Activated T-helper 2 cell treated with anti-CD3 and anti-CD28 coated beads, Interferon-gamma antibody, Interleukin-2, Interleukin-4, amounts not matched to agents 10 μg/mL and 5 μg/mL and 100 μg/mL, durations not matched to agents 14 hours and 24 hours and 36 hours (primary cell): ENCODE measurements at regions not wholly inside any gene's neighbourhood (a gene's known extent, or its start where the extent isn't known, plus 50 kb on each side); places are given as distances from the start of the nearest gene placed in this dataset.
"Not testable (repeated sequence)": the region's sequence is repeated elsewhere in the genome, so short reads cannot be mapped to it uniquely, and the experiment has no call there.

Experiments used
- DNase-seq: peaks from one replicate; pipeline ENCODE4 v3.0.0; 2021; ENCODE audit warnings: low spot score
- H3K27ac Mint-ChIP-seq: one replicate; pipeline ENCODE4 v1.8.0; 2021; ENCODE audit warnings: mixed read lengths
- H3K27me3 Mint-ChIP-seq: one replicate; pipeline ENCODE4 v1.8.0; 2021; ENCODE audit warnings: low read depth, mixed read lengths
- H3K36me3 Mint-ChIP-seq: one replicate; pipeline ENCODE4 v1.8.0; 2021; ENCODE audit warnings: low read depth, mixed read lengths
- H3K4me1 Mint-ChIP-seq: one replicate; pipeline ENCODE4 v1.8.0; 2021; ENCODE audit warnings: low read depth, mixed read lengths
- H3K4me3 Mint-ChIP-seq: one replicate; pipeline ENCODE4 v1.8.0; 2021; ENCODE audit warnings: low read depth, mild to moderate bottlenecking, moderate library complexity, mixed read lengths
- H3K9me3 Mint-ChIP-seq: one replicate; pipeline ENCODE4 v1.8.0; 2021; ENCODE audit warnings: mixed read lengths
- intact Hi-C: fragments of 100-400 bp; cut with micrococcal nuclease; formaldehyde crosslinking; loops from one replicate; pipeline ENCODE4 v1.15.1; 2023

DNA sequence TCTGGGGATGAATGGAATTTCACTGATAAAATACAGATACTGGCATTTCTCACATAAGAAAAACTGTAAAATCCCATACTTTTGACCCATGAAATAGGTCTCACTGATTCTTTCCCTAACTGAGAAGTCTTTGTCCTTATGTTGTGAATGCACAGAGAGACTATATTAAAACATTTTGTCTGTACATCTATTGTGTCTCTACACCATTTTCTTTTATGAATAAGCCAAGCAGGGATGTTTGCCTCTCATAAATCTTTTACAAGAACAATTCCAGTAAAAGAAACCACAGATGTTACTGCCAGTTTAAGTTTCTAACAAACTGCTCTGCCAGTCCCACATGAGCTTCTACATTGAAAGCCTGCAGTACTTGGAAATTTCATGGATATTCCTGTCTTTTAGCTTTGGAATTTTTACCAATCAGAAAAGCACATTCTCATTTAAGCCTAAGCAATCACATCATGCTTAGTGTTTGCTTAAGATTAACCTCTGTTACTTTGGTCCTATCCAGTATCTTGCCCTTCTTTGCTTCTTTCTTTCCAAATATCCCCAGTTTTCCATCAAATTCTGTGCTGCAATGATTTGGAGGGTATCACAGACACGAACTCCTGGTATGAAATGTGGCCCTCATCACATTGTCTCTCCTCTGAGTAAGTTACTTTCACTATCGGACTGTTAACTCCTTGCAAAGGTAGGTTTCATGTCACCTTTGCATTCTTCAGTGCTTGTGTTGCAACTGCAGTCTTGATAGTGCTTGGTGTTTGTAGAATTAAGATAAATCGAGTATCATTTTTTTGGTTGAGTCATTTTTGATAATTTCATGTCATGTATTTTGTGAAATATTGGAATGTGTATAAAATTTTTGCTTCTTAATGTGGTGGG, 415.1 kb upstream of the ADAMTSL1 start:
- Mint-ChIP-seq H3K4me3 (no peak overlapping the region), H3K4me1 (no peaks in the 10 kb centered on the region), H3K27me3 (no peaks in the 10 kb centered on the region), H3K27ac (no peak overlapping the region), H3K9me3 (no peaks in the 10 kb centered on the region), H3K36me3 (no peaks in the 10 kb centered on the region)
- intact Hi-C loops = no loop called here
- no peak for DNase-seq

- DNase-seq = no peak
- Mint-ChIP-seq H3K27me3 (no peaks in the 10 kb centered on the region), H3K4me3 (no peak overlapping the region), H3K9me3 (no peaks in the 10 kb centered on the region), H3K27ac (no peak overlapping the region), H3K36me3 (no peaks in the 10 kb centered on the region), H3K4me1 (no peaks in the 10 kb centered on the region)
- intact Hi-C loops = no loop called here
Measured at GRCh38 chr9:18059447-18059846, 414.5 kb upstream of the ADAMTSL1 start.

- no peaks in the 10 kb centered on the region for H3K27me3 Mint-ChIP-seq
- H3K4me3 Mint-ChIP-seq = no peak overlapping the region
- H3K9me3 Mint-ChIP-seq = peaks cover 3% of the 10 kb centered on the region
- no peaks in the 10 kb centered on the region for H3K4me1 Mint-ChIP-seq
- DNase-seq = no peak
- no peak overlapping the region for H3K27ac Mint-ChIP-seq
- intact Hi-C loops = no loop called here
- no peaks in the 10 kb centered on the region for H3K36me3 Mint-ChIP-seq
Measured at GRCh38 chr9:18060269-18060934, 413.6 kb upstream of the ADAMTSL1 start.

- intact Hi-C loops = no loop called here
- Mint-ChIP-seq H3K27ac (no peak overlapping the region), H3K9me3 (peaks cover 5% of the 10 kb centered on the region), H3K36me3 (no peaks in the 10 kb centered on the region), H3K27me3 (no peaks in the 10 kb centered on the region), H3K4me3 (no peak overlapping the region), H3K4me1 (no peaks in the 10 kb centered on the region)
- no peak for DNase-seq
Measured at GRCh38 chr9:18061332-18061731, 412.6 kb upstream of the ADAMTSL1 start.

- intact Hi-C loops = no loop called here
- Mint-ChIP-seq H3K4me1 (no peaks in the 10 kb centered on the region), H3K36me3 (no peaks in the 10 kb centered on the region), H3K27ac (no peak overlapping the region), H3K27me3 (no peaks in the 10 kb centered on the region), H3K9me3 (peaks cover 5% of the 10 kb centered on the region), H3K4me3 (no peak overlapping the region)
- DNase-seq = no peak
Measured at GRCh38 chr9:18061856-18062255, 412.1 kb upstream of the ADAMTSL1 start.

DNA sequence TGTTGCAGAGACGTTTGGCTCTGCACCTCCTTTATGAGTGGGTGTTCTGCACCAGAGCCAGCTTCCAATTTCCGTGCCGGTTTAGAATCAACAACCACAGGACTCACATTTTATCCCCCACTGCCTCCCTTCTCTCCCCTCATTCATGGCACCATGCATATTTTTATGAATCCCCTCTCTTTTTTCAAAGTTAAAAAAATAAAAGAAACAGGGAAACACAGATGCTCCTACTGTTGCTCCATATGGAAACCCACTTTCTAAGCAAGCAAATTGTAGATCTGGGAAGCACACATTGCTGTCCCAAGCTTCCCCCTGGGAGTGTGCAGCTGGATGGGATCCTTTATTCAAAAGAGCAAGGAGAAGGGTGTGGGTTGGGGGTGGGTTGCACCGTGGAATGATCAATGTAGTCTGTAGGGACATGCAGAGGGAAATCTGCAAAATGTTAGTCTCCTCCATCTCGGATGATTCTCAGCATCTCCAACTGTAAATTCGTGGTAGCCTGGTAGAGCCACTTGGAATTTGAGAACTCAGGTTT, 410.0 kb upstream of the ADAMTSL1 start:
- DNase-seq = no peak
- no peaks in the 10 kb centered on the region for H3K36me3 Mint-ChIP-seq
- no peak overlapping the region for H3K4me3 Mint-ChIP-seq
- intact Hi-C loops = no loop called here
- H3K27ac Mint-ChIP-seq = no peak overlapping the region
- peaks cover 5% of the 10 kb centered on the region for H3K9me3 Mint-ChIP-seq
- H3K27me3 Mint-ChIP-seq = no peaks in the 10 kb centered on the region
- no peaks in the 10 kb centered on the region for H3K4me1 Mint-ChIP-seq

- H3K9me3 Mint-ChIP-seq, H3K27me3 Mint-ChIP-seq, H3K27ac Mint-ChIP-seq, intact Hi-C loops, DNase-seq, H3K4me3 Mint-ChIP-seq, H3K4me1 Mint-ChIP-seq, H3K36me3 Mint-ChIP-seq: not testable (repeated sequence)
Measured at GRCh38 chr9:18066608-18067007, 407.3 kb upstream of the ADAMTSL1 start.

GRCh38 chr9:18067548-18068120, 406.3 kb upstream of the ADAMTSL1 start:
- no peak for DNase-seq
- Mint-ChIP-seq H3K4me1 (no peaks in the 10 kb centered on the region), H3K4me3 (no peak overlapping the region), H3K27ac (no peak overlapping the region), H3K27me3 (no peaks in the 10 kb centered on the region), H3K36me3 (no peaks in the 10 kb centered on the region), H3K9me3 (peaks cover 5% of the 10 kb centered on the region)
- intact Hi-C loops = no loop called here

- peaks cover 5% of the 10 kb centered on the region for H3K9me3 Mint-ChIP-seq
- H3K27ac Mint-ChIP-seq = no peak overlapping the region
- no peak overlapping the region for H3K4me3 Mint-ChIP-seq
- H3K27me3 Mint-ChIP-seq = no peaks in the 10 kb centered on the region
- no peak for DNase-seq
- intact Hi-C loops = no loop called here
- H3K4me1 Mint-ChIP-seq = no peaks in the 10 kb centered on the region
- no peaks in the 10 kb centered on the region for H3K36me3 Mint-ChIP-seq
Measured at GRCh38 chr9:18068900-18069299, 405.1 kb upstream of the ADAMTSL1 start.

GRCh38 chr9:18071651-18072060, 402.3 kb upstream of the ADAMTSL1 start:
- Mint-ChIP-seq H3K36me3 (no peaks in the 10 kb centered on the region), H3K4me1 (no peaks in the 10 kb centered on the region), H3K27me3 (no peaks in the 10 kb centered on the region), H3K27ac (no peak overlapping the region), H3K4me3 (no peak overlapping the region), H3K9me3 (no peaks in the 10 kb centered on the region)
- DNase-seq = no peak
- intact Hi-C loops = no loop called here

- no peak overlapping the region for H3K4me3 Mint-ChIP-seq
- no peak overlapping the region for H3K27ac Mint-ChIP-seq
- H3K36me3 Mint-ChIP-seq = no peaks in the 10 kb centered on the region
- no peaks in the 10 kb centered on the region for H3K27me3 Mint-ChIP-seq
- H3K4me1 Mint-ChIP-seq = no peaks in the 10 kb centered on the region
- intact Hi-C loops = no loop called here
- no peaks in the 10 kb centered on the region for H3K9me3 Mint-ChIP-seq
- no peak for DNase-seq
Measured at GRCh38 chr9:18073002-18073401, 401.0 kb upstream of the ADAMTSL1 start.

DNA sequence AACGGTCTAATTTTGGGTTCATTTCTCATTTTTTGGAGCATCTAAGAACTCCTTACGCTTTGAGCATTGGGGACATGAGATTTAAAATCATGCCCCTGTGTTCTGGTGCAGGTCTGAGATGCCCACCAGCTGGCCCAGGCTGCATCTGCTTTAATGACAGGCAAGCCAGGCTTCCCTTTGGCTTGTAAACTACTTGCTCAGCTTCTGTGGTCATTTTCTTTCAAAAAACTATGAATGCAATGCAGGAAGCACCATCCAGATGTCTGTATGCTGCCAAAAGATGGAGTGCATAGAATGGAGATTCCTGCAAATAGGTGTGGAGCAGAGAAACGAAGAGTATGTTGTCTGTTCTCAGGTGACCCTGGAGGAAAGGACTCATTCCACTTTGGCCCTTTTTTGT, 399.9 kb upstream of the ADAMTSL1 start:
- H3K36me3 Mint-ChIP-seq = no peaks in the 10 kb centered on the region
- no peaks in the 10 kb centered on the region for H3K9me3 Mint-ChIP-seq
- no peaks in the 10 kb centered on the region for H3K27me3 Mint-ChIP-seq
- intact Hi-C loops = no loop called here
- DNase-seq = no peak
- H3K4me1 Mint-ChIP-seq = no peaks in the 10 kb centered on the region
- H3K27ac Mint-ChIP-seq = no peak overlapping the region
- no peak overlapping the region for H3K4me3 Mint-ChIP-seq
